Limb (tissue), 2 donors: ENCODE measurements at regions not wholly inside any gene's neighbourhood (a gene's known extent, or its start where the extent isn't known, plus 50 kb on each side); places are given as distances from the start of the nearest gene placed in this dataset.

ENCODE experiments used
- DNase-seq, 2 donors: peaks; one replicate each; pipeline ENCODE4 v3.0.0-alpha.2; 2016; ENCODE audit errors: extremely low spot score in 2 of 2

DNA sequence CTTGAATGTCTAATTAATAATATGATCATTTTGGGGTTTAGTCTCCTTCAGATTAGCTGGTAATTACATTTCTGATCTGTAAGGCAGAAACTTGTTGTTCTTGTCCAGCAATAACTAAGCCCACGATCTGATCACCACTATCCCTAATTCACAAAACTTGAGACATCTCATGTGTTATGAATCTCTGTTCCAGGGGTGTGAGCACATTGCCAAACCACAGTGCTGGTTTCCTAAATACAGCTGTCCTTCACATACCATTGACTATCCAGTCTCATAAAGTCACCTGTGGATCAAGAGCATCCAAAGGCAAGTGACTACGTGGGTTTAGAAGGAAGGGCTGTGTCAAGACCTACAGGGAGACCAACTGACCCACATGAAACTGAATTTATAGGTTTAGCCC lies 134.1 kb upstream of the PRLR start:
- no peak for DNase-seq

- DNase-seq: no peak
These were observed 133.2 kb upstream of the PRLR start for GRCh38 chr5:35363387-35363965.

DNA sequence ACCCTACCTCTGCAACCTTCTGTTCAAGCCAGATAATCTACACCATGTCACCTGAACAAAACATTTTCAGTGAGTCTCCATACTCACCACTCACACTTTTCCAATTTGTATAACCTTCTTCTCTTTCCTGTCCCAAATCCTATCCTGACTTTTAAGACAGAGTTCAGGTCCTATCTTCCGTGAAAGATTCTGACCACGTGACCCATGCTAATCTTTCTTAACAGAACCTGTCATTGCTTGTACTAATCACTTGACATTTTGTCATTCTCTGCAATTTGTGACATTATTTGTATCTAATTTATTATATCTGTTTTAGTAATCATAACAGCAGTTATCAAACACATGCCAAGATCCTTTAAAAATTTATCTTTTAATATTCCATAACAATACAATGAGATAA lies 132.5 kb upstream of the PRLR start:
- DNase-seq: no peak

DNA sequence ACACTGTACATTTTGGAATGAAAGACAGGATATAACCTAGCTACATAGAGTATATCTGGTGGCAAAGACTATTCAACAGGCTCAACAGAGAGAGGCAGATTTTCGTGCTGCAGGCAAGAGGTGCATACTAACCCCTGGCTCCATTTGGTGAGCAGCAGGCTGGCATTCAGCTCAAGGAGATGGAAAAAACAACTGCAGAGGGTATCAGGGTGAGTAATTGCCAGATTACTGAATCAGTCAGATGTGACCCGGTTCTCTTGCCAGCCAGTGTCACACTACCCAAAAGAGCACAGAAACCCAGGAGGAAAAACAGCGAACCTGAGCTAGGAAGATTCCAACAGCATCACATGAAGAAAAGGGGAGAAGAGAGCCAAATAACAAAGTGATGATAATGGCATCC lies 130.4 kb upstream of the PRLR start:
- no peak for DNase-seq

DNA sequence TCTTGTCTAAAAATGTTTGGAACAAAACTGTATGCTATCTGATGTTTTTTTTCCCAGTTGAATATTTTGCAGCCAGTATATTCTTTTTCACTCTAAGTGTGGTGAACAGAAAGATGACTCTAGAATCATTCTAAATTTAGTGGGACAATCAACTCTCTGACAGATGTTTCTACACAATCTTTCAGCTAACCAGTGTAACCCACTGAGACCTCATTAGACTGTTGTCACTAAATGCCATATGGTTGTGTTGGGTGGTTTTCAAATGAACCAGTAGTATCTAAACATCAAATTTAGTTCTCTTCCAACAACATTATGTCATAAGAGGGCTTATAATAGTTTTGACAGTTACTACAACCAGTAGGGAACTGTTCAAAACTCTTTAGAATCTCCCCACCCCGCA lies 129.6 kb upstream of the PRLR start:
- DNase-seq: no peak

GRCh38 chr5:35357973-35358372 lies 127.7 kb upstream of the PRLR start:
- DNase-seq: no peak

DNA sequence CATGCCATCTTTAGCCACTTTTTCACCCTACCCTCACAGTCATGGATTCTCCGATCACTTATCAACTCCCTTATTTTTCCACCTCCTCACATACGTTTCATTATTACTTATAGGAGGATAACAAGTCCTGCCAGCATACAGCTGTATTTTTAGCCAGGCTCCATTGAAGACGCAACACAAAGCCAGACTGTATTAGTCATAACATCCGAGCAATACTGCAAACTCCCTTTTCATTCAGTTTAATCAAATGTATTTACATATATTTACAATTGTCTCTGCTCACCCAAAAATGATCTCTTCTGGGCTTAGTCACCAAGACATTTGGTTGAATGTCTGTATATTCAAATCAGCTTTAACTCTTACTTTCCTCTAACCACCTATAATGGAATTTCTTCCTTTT lies 126.4 kb upstream of the PRLR start:
- no peak for DNase-seq

DNA sequence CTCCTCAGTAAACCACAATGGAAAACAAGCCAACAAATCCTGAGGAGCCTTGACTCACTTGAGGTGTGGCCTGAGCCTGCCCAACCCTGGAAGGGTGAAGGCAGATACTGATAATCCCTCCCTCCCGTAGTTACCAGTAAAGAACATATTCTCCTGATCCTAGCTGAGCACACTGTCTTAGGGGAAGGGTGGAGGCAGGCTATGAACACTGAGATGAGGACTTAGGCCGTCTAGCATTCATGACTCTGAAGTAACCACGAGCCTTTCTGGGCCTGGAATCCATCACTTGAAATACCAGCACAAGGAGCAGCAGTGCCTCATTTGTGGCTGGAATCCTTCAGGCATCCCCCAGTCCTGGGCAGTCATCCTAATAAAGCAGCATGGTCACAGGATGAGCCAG lies 124.5 kb upstream of the PRLR start:
- no peak for DNase-seq

DNA sequence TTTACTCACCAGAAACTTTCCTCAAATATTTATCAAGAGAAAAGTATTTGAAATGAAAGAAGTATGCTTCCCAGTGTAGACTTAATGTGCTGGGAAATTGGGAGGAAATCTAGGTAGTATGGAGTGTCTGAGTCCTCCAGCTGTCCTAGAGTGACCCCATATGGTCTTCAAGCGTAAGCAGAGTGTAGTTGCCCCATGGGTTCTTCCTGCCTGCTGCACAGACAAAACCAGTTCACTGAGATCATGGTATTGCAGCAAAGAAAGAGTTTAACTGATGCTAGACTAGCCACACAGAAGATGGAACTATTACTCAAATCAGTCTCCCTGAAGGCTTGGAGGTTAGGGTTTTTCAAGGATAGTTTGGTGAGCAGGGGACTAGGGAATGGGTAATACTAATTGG lies 114.9 kb upstream of the PRLR start:
- DNase-seq: no peak

GRCh38 chr5:35342664-35343063 lies 112.4 kb upstream of the PRLR start:
- no peak for DNase-seq

- no peak for DNase-seq
These were observed 110.9 kb upstream of the PRLR start for GRCh38 chr5:35341189-35341588.

GRCh38 chr5:35339616-35340100 lies 109.4 kb upstream of the PRLR start:
- no peak for DNase-seq

DNA sequence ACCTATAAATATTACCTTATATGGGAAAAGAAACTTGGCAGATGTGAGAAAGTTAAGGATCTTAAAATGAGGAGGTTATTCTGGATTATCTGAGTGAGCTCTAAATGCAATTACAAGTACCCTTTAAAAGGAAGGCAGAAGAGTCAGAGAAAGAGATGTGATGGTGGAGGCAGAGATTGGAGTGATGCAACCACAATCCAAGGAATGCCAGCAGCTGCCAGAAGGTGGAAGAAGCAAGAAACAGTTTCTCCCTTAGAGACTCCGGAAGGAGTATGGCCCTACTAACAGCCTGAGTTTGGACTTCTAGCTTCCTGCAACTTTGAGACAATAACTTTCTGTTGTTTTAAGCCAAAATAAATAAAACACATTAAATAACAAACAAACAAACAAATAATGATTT lies 108.7 kb upstream of the PRLR start:
- no peak for DNase-seq

DNA sequence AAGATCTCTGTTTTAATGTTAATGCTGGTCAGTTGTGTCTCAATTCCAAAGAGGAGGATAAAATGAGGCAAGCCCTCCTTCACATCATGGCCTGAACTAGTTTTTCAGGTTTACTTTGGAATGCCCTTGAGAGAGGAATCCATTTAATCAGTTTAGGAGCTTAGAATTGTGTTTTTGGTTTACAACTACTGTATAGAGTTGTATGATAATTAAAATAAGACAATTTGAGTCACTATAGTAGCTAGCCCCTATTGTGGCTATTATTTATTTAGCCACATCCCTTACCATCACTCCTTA lies 107.8 kb upstream of the PRLR start:
- DNase-seq: no peak

- no peak for DNase-seq
These were observed 107.3 kb upstream of the PRLR start for GRCh38 chr5:35337340-35338156.

DNA sequence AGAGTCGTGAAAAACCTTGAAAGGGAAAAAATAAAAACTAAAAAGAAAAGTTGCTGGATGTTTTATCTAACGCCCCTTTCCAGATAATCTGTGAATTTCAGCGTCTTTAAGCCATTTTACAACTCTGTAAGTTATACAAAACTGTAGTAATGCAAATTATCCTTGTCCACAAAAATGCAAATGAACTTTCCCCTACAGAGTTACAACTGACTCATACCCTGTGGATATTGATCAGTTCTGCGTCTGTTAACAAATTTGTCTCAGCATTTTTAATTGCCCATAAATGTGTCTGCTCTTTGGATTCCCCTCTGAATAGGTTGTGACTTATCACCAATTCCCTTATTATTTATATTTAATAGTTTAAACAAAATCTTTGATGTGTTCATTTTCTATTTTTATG lies 105.9 kb upstream of the PRLR start:
- DNase-seq: no peak

DNA sequence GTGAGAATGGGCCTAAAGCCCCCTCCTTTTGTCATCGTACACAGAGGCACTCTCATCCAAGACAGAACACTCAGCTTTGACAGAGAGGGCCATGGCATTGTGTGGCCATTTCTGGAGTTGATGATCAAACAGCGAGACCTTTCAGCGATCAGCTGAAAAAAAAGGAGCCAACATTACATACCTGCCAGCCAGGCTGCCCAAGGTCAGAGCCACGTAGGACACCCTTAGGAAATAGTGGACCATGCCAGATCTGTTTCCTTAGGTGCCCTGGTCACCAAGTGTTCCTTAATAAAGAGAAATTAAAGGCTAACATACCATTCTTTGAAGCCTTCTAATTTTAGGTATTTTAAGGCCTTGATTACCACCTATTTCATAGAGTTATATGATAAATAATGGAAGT lies 105.5 kb upstream of the PRLR start:
- DNase-seq: no peak

GRCh38 chr5:35333366-35333765 lies 103.1 kb upstream of the PRLR start:
- DNase-seq: no peak

DNA sequence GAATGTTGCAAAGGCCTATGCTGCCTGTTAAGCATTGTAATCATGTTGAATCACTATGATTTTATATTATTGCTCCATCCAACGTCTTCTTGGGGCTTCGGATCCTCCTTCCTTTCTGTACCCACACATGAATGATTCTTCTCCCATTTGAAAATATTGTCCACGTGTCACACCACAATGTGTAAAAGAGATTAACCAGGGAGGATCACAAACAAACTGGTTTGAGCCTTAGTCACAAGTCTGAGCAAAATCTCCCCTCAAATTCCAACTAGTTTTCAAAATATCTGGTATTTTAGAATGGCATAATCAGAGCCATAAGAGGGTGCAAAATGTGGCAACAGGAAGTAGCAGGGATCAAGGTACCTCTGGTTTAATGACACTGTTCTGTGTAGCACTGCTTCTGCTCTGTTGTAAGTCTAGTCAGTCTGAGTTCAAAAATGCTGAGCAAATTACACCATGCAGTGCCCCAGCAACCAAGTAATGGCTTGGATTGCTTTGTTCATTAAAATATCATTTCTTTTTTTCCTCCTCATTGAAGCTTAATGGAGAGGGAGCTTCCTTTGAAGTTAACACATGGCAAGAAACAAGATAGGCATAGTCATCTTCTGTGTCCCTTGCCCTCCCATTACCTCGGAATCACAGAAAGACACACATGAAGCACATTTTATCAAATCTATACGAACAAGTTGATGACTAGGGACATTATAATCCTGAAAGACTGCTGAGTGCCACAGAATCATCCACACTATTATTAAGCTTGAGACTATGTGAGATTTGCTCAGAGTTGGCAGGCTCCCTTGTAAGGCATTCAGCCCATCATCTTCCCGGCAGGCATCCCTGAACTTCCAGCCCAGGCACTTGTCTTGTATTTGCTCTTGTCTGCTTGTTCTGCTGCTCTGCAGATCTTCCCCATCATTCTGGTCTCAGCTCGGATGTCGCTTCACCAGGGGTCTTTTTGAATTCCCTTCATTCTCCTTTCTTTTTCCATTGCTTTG lies 102.0 kb upstream of the PRLR start:
- no peak for DNase-seq

DNA sequence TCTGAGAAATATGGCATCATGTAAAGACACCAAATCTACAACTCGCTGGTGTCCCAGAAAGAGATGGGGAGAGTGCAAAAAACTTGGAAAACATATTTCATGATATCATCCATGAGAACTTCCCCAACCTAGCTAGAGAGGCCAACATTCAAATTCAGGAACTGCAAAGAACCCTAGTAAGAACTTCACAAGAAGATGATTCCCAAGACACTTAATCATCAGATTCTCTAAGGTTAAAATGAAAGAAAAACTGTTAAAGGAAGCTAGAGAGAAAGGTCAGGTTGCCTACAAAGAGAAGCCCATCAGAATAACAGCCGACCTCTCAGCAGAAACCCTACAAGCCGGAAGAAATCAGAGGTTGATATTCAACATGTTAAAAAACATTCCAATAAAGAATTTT lies 95.5 kb upstream of the PRLR start:
- no peak for DNase-seq

DNA sequence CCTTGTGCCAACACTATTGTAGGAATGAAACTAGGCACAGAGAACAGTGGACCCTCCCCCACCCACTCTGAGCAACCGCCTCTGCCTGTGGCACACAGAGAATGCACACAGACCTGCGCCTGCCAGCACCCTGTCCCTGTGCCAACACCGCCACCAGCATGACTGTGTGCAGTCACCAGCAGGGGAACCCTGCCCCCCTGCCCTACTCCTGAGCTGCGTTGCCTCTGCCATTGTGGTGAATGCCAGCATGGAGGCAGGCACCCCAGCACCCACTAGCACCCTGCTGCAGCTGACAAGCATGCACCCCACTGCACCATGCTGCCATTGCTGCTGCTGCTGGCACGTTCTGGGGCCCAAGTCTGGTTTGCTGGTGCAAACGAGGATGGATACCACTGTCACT lies 94.4 kb upstream of the PRLR start:
- no peak for DNase-seq

GRCh38 chr5:35324201-35324600 lies 93.9 kb upstream of the PRLR start:
- DNase-seq: no peak
